HEK293 (cell line): ENCODE measurements at regions not wholly inside any gene's neighbourhood (a gene's known extent, or its start where the extent isn't known, plus 50 kb on each side); places are given as distances from the start of the nearest gene placed in this dataset.

Experiments
- CTCF ChIA-PET: fragments of 350-600 bp; formaldehyde crosslinking; extraction: SDS; loops from one replicate; lab custom pipeline; 2021; ENCODE audit warnings: antibody characterized with exemption; lab: Yijun Ruan, JAX
- POLR2A ChIA-PET: fragments of 300-600 bp; formaldehyde crosslinking; extraction: SDS; loops from one replicate; lab custom pipeline; 2020; ENCODE audit warnings: antibody characterized with exemption, inconsistent platforms; lab: Yijun Ruan, JAX
- H3K27ac ChIP-seq: fragments of 200-500 bp; sonication (Bioruptor generic); 2 replicates; pipeline ENCODE4 v1.5.1; 2014; ENCODE audit warnings: low read depth, low read length, control low read depth, inconsistent platforms; ENCODE audit errors: extremely low read depth
- H3K36me3 ChIP-seq, 2 experiments: fragments of 200-500 bp in 1 of 2; sonication (Bioruptor generic) in 1 of 2; 1 replicate in 1 of 2; 2 replicates in 1 of 2; pipeline ENCODE4 v1.5.1; 2014 to 2017; ENCODE audit warnings: inconsistent platforms in 2 of 2, low read length in 2 of 2; ENCODE audit not compliant: control insufficient read depth in 2 of 2, insufficient read depth in 1 of 2
- H3K4me1 ChIP-seq: fragments of 200-500 bp; sonication (Bioruptor generic); 2 replicates; pipeline ENCODE4 v1.5.1; 2014; ENCODE audit warnings: mild to moderate bottlenecking, low read length, inconsistent platforms; ENCODE audit not compliant: control insufficient read depth, insufficient read depth
- H3K4me3 ChIP-seq: 2 replicates; pipeline ENCODE4 v1.5.1; 2011; ENCODE audit warnings: low read depth, mild to moderate bottlenecking, control low read depth, low read length, moderate library complexity
- H3K9me3 ChIP-seq: fragments of 200-500 bp; sonication (Bioruptor generic); 2 replicates; pipeline ENCODE4 v1.5.1; 2014; ENCODE audit warnings: low read depth, low read length, inconsistent platforms; ENCODE audit not compliant: control insufficient read depth, insufficient read depth
- CTCF ChIP-seq: fragments of 450-650 bp; formaldehyde crosslinking; IDR thresholded peaks from 2 replicates; pipeline ENCODE4 v1.5.1; 2016; ENCODE audit warnings: missing biosample characterization, missing genetic modification characterization
- KLF7 ChIP-seq: fragments of 450-650 bp; formaldehyde crosslinking; IDR thresholded peaks from 2 replicates; pipeline ENCODE4 v1.5.1; 2016; ENCODE audit warnings: missing biosample characterization, missing genetic modification characterization, borderline replicate concordance
- MZF1 ChIP-seq: fragments of 450-650 bp; formaldehyde crosslinking; IDR thresholded peaks from 2 replicates; pipeline ENCODE4 v1.5.1; 2017; ENCODE audit warnings: missing biosample characterization, missing genetic modification characterization, borderline replicate concordance
- PRDM1 ChIP-seq: fragments of 450-650 bp; formaldehyde crosslinking; IDR thresholded peaks from 2 replicates; pipeline ENCODE4; 2016; ENCODE audit warnings: missing biosample characterization, missing genetic modification characterization
- SP3 ChIP-seq: fragments of 450-650 bp; formaldehyde crosslinking; IDR thresholded peaks from 2 replicates; pipeline ENCODE4 v1.5.1; 2016; ENCODE audit warnings: missing biosample characterization, missing genetic modification characterization
- ZBTB26 ChIP-seq: fragments of 450-650 bp; formaldehyde crosslinking; optimal IDR thresholded peaks from 2 replicates; pipeline ENCODE3; 2016; ENCODE audit warnings: missing biosample characterization, mild to moderate bottlenecking, missing genetic modification characterization
- ZBTB7A ChIP-seq: fragments of 450-650 bp; formaldehyde crosslinking; IDR thresholded peaks from 2 replicates; pipeline ENCODE4 v1.5.1; 2016; ENCODE audit warnings: low read depth, missing biosample characterization, missing genetic modification characterization
- ZNF121 ChIP-seq: fragments of 450-650 bp; formaldehyde crosslinking; IDR thresholded peaks from 2 replicates; pipeline ENCODE4 v1.5.1; 2016; ENCODE audit warnings: missing biosample characterization, missing genetic modification characterization
- ZNF146 ChIP-seq: fragments of 450-650 bp; formaldehyde crosslinking; IDR thresholded peaks from 2 replicates; pipeline ENCODE4 v1.5.1; 2016; ENCODE audit warnings: missing biosample characterization, missing genetic modification characterization
- ZNF16 ChIP-seq: fragments of 450-650 bp; formaldehyde crosslinking; IDR thresholded peaks from 2 replicates; pipeline ENCODE4 v1.5.1; 2016; ENCODE audit warnings: low read depth, missing biosample characterization, missing genetic modification characterization
- ZNF266 ChIP-seq: fragments of 450-650 bp; formaldehyde crosslinking; IDR thresholded peaks from 2 replicates; pipeline ENCODE4 v1.5.1; 2016; ENCODE audit warnings: missing biosample characterization, missing genetic modification characterization, low read depth
- ZNF350 ChIP-seq: fragments of 450-650 bp; formaldehyde crosslinking; IDR thresholded peaks from 2 replicates; pipeline ENCODE4 v1.5.0; 2017; ENCODE audit warnings: missing biosample characterization, mild to moderate bottlenecking, missing genetic modification characterization
- ZNF391 ChIP-seq: fragments of 450-650 bp; formaldehyde crosslinking; IDR thresholded peaks from 2 replicates; pipeline ENCODE4 v1.5.1; 2016; ENCODE audit warnings: low read depth, missing biosample characterization, missing genetic modification characterization, borderline replicate concordance
- ZNF398 ChIP-seq: fragments of 450-650 bp; formaldehyde crosslinking; IDR thresholded peaks from 2 replicates; pipeline ENCODE4 v1.5.1; 2017; ENCODE audit warnings: missing biosample characterization, missing genetic modification characterization
- ZNF449 ChIP-seq: fragments of 450-650 bp; formaldehyde crosslinking; IDR thresholded peaks from 2 replicates; pipeline ENCODE4 v1.5.1; 2017; ENCODE audit warnings: missing biosample characterization, mild to moderate bottlenecking, missing genetic modification characterization, moderate library complexity
- ZNF488 ChIP-seq: fragments of 450-650 bp; formaldehyde crosslinking; IDR thresholded peaks from 2 replicates; pipeline ENCODE4 v1.5.1; 2016; ENCODE audit warnings: missing biosample characterization, missing genetic modification characterization
- ZNF501 ChIP-seq: fragments of 450-650 bp; formaldehyde crosslinking; IDR thresholded peaks from 2 replicates; pipeline ENCODE4 v1.5.1; 2016; ENCODE audit warnings: missing biosample characterization, missing genetic modification characterization
- ZNF561 ChIP-seq: fragments of 450-650 bp; IDR thresholded peaks from 2 replicates; pipeline ENCODE4 v1.5.1; 2018; ENCODE audit warnings: missing biosample characterization, missing genetic modification characterization, borderline replicate concordance
- ZNF623 ChIP-seq: fragments of 450-650 bp; formaldehyde crosslinking; IDR thresholded peaks from 2 replicates; pipeline ENCODE4 v1.5.1; 2016; ENCODE audit warnings: missing biosample characterization, missing genetic modification characterization
- ZNF664 ChIP-seq: fragments of 450-650 bp; formaldehyde crosslinking; IDR thresholded peaks from 2 replicates; pipeline ENCODE4 v1.5.1; 2016; ENCODE audit warnings: missing biosample characterization, missing genetic modification characterization
- ZNF670 ChIP-seq: fragments of 450-650 bp; formaldehyde crosslinking; IDR thresholded peaks from 2 replicates; pipeline ENCODE4 v1.5.1; 2016; ENCODE audit warnings: missing biosample characterization, missing genetic modification characterization, low read depth
- ZNF791 ChIP-seq: fragments of 450-650 bp; formaldehyde crosslinking; IDR thresholded peaks from 2 replicates; pipeline ENCODE4 v1.5.1; 2016; ENCODE audit warnings: missing biosample characterization, missing genetic modification characterization
- ZNF843 ChIP-seq: fragments of 450-650 bp; formaldehyde crosslinking; IDR thresholded peaks from 2 replicates; pipeline ENCODE4 v1.5.1; 2016; ENCODE audit warnings: missing biosample characterization, missing genetic modification characterization

- TF ChIP-seq ZNF561 (tag by site-specific recombination) (no peak), CTCF (tag by site-specific recombination) (no peak), ZNF791 (no peak), ZNF146 (tag by site-specific recombination) (no peak), ZNF670 (tag by site-specific recombination) (no peak), ZNF501 (tag by site-specific recombination) (no peak)
- TF ChIP-seq, all 188 proteins: peak for 0
These were observed 1853.7 kb upstream of the CELF4 start (continued) for GRCh38 chr18:39419315-39419714.

GRCh38 chr18:39415471-39415870 is 1849.9 kb upstream of the CELF4 start:
- ChIA-PET CTCF (no interaction called here), POLR2A (no interaction called here)
- Histone ChIP-seq H3K4me3 (no peak overlapping the region), H3K36me3 (no peaks in the 10 kb centered on the region), H3K9me3 (no peaks in the 10 kb centered on the region), H3K4me1 (no peaks in the 10 kb centered on the region), H3K27ac (no peak overlapping the region)
- TF ChIP-seq ZNF623, result no peak
- TF ChIP-seq MZF1, result no peak
- no peak for TF ChIP-seq ZBTB7A (tag by site-specific recombination)
- TF ChIP-seq ZNF398 (tag by site-specific recombination), result no peak

- TF ChIP-seq ZNF843, result no peak
- TF ChIP-seq ZNF391 (tag by site-specific recombination), result no peak
- TF ChIP-seq ZNF664 (tag by site-specific recombination), result no peak
- TF ChIP-seq ZNF266, result no peak
- TF ChIP-seq PRDM1 (tag by site-specific recombination), result peak; percentile 8; the same call in 1 of the 2 replicates
- TF ChIP-seq KLF7 (tag by site-specific recombination), result no peak
- TF ChIP-seq ZNF449 (tag by site-specific recombination), result no peak
- no peak for TF ChIP-seq ZBTB7A (tag by site-specific recombination)
- no peak for TF ChIP-seq ZNF670 (tag by site-specific recombination)
- no peak for TF ChIP-seq ZNF121 (tag by site-specific recombination)
- TF ChIP-seq ZNF488 (tag by site-specific recombination), result no peak
- no peak for TF ChIP-seq ZNF16 (tag by site-specific recombination)
- no peak for TF ChIP-seq ZNF350 (tag by site-specific recombination)
- TF ChIP-seq SP3 (tag by site-specific recombination), result 0 out of 2 replicates have a peak, but pooled peaks have one; percentile 12
- no peak for TF ChIP-seq ZBTB26
- CTCF ChIA-PET, result interaction anchor here (0.6 kb wide), 1 partner anchor 110 kb away, joined by 4 read pairs; no protein-coding TSS in a partner anchor
These were observed 1848.6 kb upstream of the CELF4 start for GRCh38 chr18:39414009-39414700.

More at GRCh38 chr18:39414009-39414700, 1848.6 kb upstream of the CELF4 start:
- Histone ChIP-seq H3K4me3 (no peak overlapping the region), H3K36me3 (no peaks in the 10 kb centered on the region), H3K9me3 (no peaks in the 10 kb centered on the region), H3K27ac (no peak overlapping the region), H3K4me1 (no peaks in the 10 kb centered on the region)
- POLR2A ChIA-PET, result interaction anchor here (0.7 kb wide), 1 partner anchor 1973 kb away, joined by 3 read pairs; no protein-coding TSS in a partner anchor
